Endothelial cell of umbilical vein (primary cell): ENCODE measurements at regions not wholly inside any gene's neighbourhood (a gene's known extent, or its start where the extent isn't known, plus 50 kb on each side); places are given as distances from the start of the nearest gene placed in this dataset.

Experiments used
- BruUV-seq: library from RNA; stranded (reverse); fragments of 400-500 nt; replicated peaks from 2 replicates; lab custom pipeline; 2021; lab: Mats Ljungman, UMichigan
- CTCF ChIA-PET: fragments of 300-600, 350-600 bp; sonication (Branson Sonifier 250); formaldehyde crosslinking; loops from one replicate; lab custom pipeline; 2021; ENCODE audit warnings: antibody characterized with exemption, inconsistent platforms; lab: Charles Lee
- POLR2A ChIA-PET: fragments of 300-600, 350-600 bp; sonication (Branson Sonifier 250); formaldehyde crosslinking; loops from one replicate; lab custom pipeline; 2021; ENCODE audit warnings: antibody characterized with exemption, inconsistent platforms; lab: Charles Lee
- DNase-seq: peaks from one replicate; pipeline ENCODE4 v3.0.0-alpha.2; 2011; ENCODE audit warnings: low read depth, low spot score
- FAIRE-seq: peaks from 2 replicates; lab custom pipeline; 2011; peaks lifted over from hg19 to GRCh38; lab: Jason Lieb, UNC
- H2AFZ ChIP-seq: 2 replicates; pipeline ENCODE4 v1.6.0; 2012; ENCODE audit warnings: low read depth, low read length, control low read depth, inconsistent platforms
- H3K27ac ChIP-seq: 2 replicates; pipeline ENCODE4 v1.5.1; 2011; ENCODE audit warnings: low read depth, mild to moderate bottlenecking, control low read depth, low read length, moderate library complexity; ENCODE audit not compliant: insufficient read depth
- H3K27me3 ChIP-seq, 2 experiments: 2 replicates each; pipeline versions ENCODE4 v1.6.0 to v1.6.1; 2011; ENCODE audit warnings: low read length in 2 of 2, mixed read lengths in 1 of 2; ENCODE audit not compliant: control insufficient read depth in 2 of 2, insufficient read depth in 2 of 2
- H3K36me3 ChIP-seq, 2 experiments: 2 replicates in 1 of 2; 3 replicates in 1 of 2; pipeline ENCODE4 v1.5.1; 2011; ENCODE audit warnings: low read length in 2 of 2, mild to moderate bottlenecking in 1 of 2, moderate library complexity in 1 of 2; ENCODE audit not compliant: control insufficient read depth in 2 of 2, insufficient read depth in 2 of 2; ENCODE audit errors: extremely low read depth in 1 of 2
- H3K4me1 ChIP-seq: 3 replicates; pipeline ENCODE4 v1.5.1; 2011; ENCODE audit warnings: mild to moderate bottlenecking, low read length; ENCODE audit not compliant: control insufficient read depth, insufficient read depth; ENCODE audit errors: extremely low read depth
- H3K4me2 ChIP-seq: 2 replicates; pipeline ENCODE4 v1.6.1; 2011; ENCODE audit warnings: low read length, control low read depth, mixed read lengths; ENCODE audit not compliant: insufficient read depth
- H3K4me3 ChIP-seq, 3 experiments: fragments of 200-600 bp in 1 of 3; sonication (generic), shearing (Covaris generic) in 1 of 3; replicated peaks in 1 of 3; 2 replicates each; pipeline ENCODE4 v1.5.1; 2011 to 2016; ENCODE audit warnings: control low read depth in 3 of 3, low read length in 3 of 3, mild to moderate bottlenecking in 2 of 3, inconsistent platforms in 1 of 3, low read depth in 1 of 3, moderate library complexity in 1 of 3; ENCODE audit not compliant: insufficient read depth in 1 of 3
- H3K79me2 ChIP-seq: 2 replicates; pipeline ENCODE4 v1.6.0; 2012; ENCODE audit warnings: low read length, inconsistent platforms; ENCODE audit not compliant: control insufficient read depth, insufficient read depth
- H3K9ac ChIP-seq: replicated peaks from 2 replicates; pipeline ENCODE3; 2011; ENCODE audit warnings: low read length, control low read depth; ENCODE audit not compliant: insufficient read depth; ENCODE audit errors: extremely low read depth
- H3K9me1 ChIP-seq: replicated peaks from 3 replicates; pipeline ENCODE4 v1.6.0; 2011; ENCODE audit warnings: mild to moderate bottlenecking, low read length; ENCODE audit not compliant: control insufficient read depth, insufficient read depth; ENCODE audit errors: extremely low read depth
- H3K9me3 ChIP-seq: replicated peaks from 2 replicates; pipeline ENCODE4 v1.5.1; 2012; ENCODE audit warnings: low read length, inconsistent platforms; ENCODE audit not compliant: control insufficient read depth, insufficient read depth
- H4K20me1 ChIP-seq: replicated peaks from 2 replicates; pipeline ENCODE3; 2011; ENCODE audit warnings: mild to moderate bottlenecking, low read length; ENCODE audit not compliant: control insufficient read depth, insufficient read depth; ENCODE audit errors: extremely low read depth
- FOS ChIP-seq: IDR thresholded peaks from 2 replicates; pipeline ENCODE4 v1.6.1; 2011; ENCODE audit warnings: mild to moderate bottlenecking, low read length, moderate library complexity, borderline replicate concordance; ENCODE audit not compliant: insufficient read depth
- GATA2 ChIP-seq: IDR thresholded peaks from 2 replicates; pipeline ENCODE4 v1.7.0; 2011; ENCODE audit warnings: low read depth, mild to moderate bottlenecking, moderate library complexity, mixed read lengths, low read length; ENCODE audit not compliant: insufficient read length, insufficient read depth
- MYC ChIP-seq: IDR thresholded peaks from one replicate; pipeline ENCODE4 v1.6.1; 2011; ENCODE audit warnings: mild to moderate bottlenecking, low read depth, low read length
- dilution Hi-C: fragments of 300-500 bp; cut with MboI; formaldehyde crosslinking; loops from one replicate; pipeline ENCODE4 v1.15.0; 2019; ENCODE audit warnings: low sequenced_read_pairs; ENCODE audit not compliant: extremely low pct_ligation_motif_present
- intact Hi-C: fragments of 100-400 bp; cut with micrococcal nuclease; formaldehyde crosslinking; loops from one replicate; pipeline ENCODE4 v1.10.0; 2022

- POLR2A ChIA-PET = no interaction called here
- Histone ChIP-seq H3K9me1 (no peaks in the 10 kb centered on the region), H3K4me2 (no peak overlapping the region), H3K9me3 (no peaks in the 10 kb centered on the region), H3K79me2 (no peaks in the 10 kb centered on the region), H3K4me3 (no peak overlapping the region), H3K36me3 (no peaks in the 10 kb centered on the region), H3K4me1 (no peaks in the 10 kb centered on the region), H3K27me3 (no peaks in the 10 kb centered on the region), H2AFZ (no peak overlapping the region), H4K20me1 (no peaks in the 10 kb centered on the region), H3K27ac (no peak overlapping the region), H3K9ac (no peak overlapping the region)
- FAIRE-seq (no peak), DNase-seq (no peak)
- no TSS peak for BruUV-seq
- TF ChIP-seq FOS (no peak), GATA2 (no peak)
- dilution Hi-C loops = no loop called here
- intact Hi-C loops = no loop called here
- CTCF ChIA-PET = no interaction called here
These were observed 269.5 kb upstream of the POU3F3 start for GRCh38 chr2:104584393-104584792.

DNA sequence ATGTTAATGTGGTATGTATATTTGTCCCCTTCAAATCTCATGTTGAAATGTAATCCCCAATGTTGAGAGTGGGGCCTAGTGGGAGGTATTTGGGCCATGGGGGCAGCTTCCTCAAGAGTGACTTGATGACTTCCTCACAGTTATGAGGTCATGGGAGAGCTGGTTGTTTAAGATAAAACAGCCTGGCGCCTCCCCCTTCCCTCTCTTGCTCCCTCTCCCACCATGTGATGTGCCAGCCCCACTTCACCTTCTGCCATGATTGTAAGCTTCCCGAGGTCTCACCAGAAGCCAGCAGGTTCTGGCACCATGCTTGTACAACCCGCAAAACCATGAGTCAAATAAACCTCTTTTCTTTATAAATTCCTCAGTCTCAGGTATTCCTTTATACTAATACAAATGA lies 258.3 kb upstream of the POU3F3 start:
- no TSS peak for BruUV-seq
- no peak for FAIRE-seq
- dilution Hi-C loops (no loop called here), intact Hi-C loops (no loop called here)
- peaks cover 3% of the 10 kb centered on the region for H3K9me3 ChIP-seq
- H3K27me3 ChIP-seq = no peaks in the 10 kb centered on the region
- no peak overlapping the region for H3K9ac ChIP-seq
- H3K4me1 ChIP-seq = no peaks in the 10 kb centered on the region
- TF ChIP-seq FOS = no peak
- no peak for TF ChIP-seq MYC
- H2AFZ ChIP-seq = no peak overlapping the region
- no peak overlapping the region for H3K4me3 ChIP-seq
- no peak overlapping the region for H3K4me2 ChIP-seq
- no peaks in the 10 kb centered on the region for H3K36me3 ChIP-seq
- no peaks in the 10 kb centered on the region for H4K20me1 ChIP-seq
- no peaks in the 10 kb centered on the region for H3K9me1 ChIP-seq
- ChIA-PET CTCF (no interaction called here), POLR2A (no interaction called here)
- no peak overlapping the region for H3K27ac ChIP-seq
- DNase-seq = no peak
- H3K79me2 ChIP-seq = no peaks in the 10 kb centered on the region
